ENCODE measurements at regions not wholly inside any gene's neighbourhood (a gene's known extent, or its start where the extent isn't known, plus 50 kb on each side); places are given as distances from the start of the nearest gene placed in this dataset.

DNA sequence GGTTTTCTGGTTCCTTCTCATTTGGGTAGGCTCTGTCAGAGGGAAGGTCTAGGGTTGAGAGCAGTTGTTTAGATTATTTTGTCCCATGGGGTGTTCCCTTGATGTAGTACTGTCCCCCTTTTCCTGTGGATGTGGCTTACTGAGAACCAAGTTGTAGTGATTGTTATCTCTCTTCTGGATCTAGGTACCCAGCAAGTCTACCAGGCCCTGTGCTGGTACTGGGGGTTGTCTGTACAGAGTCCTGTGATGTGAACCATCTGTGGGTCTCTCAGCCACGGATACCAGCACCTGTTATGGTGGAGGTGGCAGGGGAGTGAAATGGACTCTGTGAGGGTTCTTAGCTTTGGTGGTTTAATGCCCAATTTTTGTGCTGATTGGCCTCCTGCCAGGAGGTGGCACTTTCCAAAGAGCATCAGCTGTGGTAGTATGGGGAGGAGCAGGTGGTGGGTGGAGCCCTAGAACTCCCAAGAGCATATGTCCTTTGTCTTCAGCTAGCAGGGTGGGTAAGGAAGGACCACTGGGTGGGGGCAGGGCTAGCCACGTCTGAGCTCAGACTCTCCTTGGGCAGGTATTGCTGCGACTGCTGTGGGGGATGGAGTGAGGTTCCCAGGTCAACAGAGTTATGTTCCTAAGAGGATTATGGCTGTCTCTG is 179.3 kb upstream of the BTG1 start (continued):
- TF ChIP-seq, protein P1, sequence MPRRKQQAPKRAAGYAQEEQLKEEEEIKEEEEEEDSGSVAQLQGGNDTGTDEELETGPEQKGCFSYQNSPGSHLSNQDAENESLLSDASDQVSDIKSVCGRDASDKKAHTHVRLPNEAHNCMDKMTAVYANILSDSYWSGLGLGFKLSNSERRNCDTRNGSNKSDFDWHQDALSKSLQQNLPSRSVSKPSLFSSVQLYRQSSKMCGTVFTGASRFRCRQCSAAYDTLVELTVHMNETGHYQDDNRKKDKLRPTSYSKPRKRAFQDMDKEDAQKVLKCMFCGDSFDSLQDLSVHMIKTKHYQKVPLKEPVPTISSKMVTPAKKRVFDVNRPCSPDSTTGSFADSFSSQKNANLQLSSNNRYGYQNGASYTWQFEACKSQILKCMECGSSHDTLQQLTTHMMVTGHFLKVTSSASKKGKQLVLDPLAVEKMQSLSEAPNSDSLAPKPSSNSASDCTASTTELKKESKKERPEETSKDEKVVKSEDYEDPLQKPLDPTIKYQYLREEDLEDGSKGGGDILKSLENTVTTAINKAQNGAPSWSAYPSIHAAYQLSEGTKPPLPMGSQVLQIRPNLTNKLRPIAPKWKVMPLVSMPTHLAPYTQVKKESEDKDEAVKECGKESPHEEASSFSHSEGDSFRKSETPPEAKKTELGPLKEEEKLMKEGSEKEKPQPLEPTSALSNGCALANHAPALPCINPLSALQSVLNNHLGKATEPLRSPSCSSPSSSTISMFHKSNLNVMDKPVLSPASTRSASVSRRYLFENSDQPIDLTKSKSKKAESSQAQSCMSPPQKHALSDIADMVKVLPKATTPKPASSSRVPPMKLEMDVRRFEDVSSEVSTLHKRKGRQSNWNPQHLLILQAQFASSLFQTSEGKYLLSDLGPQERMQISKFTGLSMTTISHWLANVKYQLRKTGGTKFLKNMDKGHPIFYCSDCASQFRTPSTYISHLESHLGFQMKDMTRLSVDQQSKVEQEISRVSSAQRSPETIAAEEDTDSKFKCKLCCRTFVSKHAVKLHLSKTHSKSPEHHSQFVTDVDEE (CRISPR knock-in tag; IDR thresholded peaks at IDR 0.05), result no peak
- TF ChIP-seq OSR1 (CRISPR knock-in tag; IDR thresholded peaks at IDR 0.05) (no peak), RARB (CRISPR knock-in tag; IDR thresholded peaks at IDR 0.05) (no peak), TOX (CRISPR knock-in tag; IDR thresholded peaks at IDR 0.05; ENCODE audit: borderline replicate concordance) (no peak), BACH2 (CRISPR knock-in tag; IDR thresholded peaks at IDR 0.05; ENCODE audit: borderline replicate concordance) (no peak), TCF4 (CRISPR knock-in tag; IDR thresholded peaks at IDR 0.05; ENCODE audit: borderline replicate concordance) (no peak), ESRRG (CRISPR knock-in tag; IDR thresholded peaks at IDR 0.05) (no peak)

DNA sequence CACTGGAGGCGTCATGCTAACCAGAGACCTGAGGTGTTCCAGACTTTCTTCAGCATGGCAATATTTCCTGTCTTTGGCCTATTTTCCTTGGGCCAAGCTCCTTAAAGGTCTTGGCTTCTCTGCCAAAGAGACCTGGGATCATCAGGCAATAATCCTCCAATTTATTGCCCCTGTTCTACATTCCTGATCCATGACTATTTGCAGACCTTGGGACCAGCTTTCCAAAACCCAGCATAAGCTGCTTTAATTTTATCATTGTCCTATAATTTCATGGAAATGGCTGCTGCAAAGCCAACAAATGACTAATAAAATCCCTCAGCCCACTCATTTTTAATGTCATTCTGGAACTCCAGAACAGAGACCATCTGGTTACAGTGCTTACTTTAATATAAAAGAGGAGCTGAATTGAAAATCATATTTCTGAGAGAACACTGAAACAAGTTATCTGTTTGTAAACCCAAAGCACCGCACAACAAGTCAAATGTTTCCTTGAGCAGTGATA is 166.9 kb upstream of the BTG1 start:
- no peak for ATAC-seq
- TF ChIP-seq, protein P2, sequence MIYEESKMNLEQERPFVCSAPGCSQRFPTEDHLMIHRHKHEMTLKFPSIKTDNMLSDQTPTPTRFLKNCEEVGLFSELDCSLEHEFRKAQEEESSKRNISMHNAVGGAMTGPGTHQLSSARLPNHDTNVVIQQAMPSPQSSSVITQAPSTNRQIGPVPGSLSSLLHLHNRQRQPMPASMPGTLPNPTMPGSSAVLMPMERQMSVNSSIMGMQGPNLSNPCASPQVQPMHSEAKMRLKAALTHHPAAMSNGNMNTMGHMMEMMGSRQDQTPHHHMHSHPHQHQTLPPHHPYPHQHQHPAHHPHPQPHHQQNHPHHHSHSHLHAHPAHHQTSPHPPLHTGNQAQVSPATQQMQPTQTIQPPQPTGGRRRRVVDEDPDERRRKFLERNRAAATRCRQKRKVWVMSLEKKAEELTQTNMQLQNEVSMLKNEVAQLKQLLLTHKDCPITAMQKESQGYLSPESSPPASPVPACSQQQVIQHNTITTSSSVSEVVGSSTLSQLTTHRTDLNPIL (CRISPR knock-in tag; IDR thresholded peaks at IDR 0.05; ENCODE audit: low read depth), result no peak
- TF ChIP-seq GLIS3 (CRISPR knock-in tag; IDR thresholded peaks at IDR 0.05), result no peak
- no peak for TF ChIP-seq ZFP30 (CRISPR knock-in tag; IDR thresholded peaks at IDR 0.05)

DNA sequence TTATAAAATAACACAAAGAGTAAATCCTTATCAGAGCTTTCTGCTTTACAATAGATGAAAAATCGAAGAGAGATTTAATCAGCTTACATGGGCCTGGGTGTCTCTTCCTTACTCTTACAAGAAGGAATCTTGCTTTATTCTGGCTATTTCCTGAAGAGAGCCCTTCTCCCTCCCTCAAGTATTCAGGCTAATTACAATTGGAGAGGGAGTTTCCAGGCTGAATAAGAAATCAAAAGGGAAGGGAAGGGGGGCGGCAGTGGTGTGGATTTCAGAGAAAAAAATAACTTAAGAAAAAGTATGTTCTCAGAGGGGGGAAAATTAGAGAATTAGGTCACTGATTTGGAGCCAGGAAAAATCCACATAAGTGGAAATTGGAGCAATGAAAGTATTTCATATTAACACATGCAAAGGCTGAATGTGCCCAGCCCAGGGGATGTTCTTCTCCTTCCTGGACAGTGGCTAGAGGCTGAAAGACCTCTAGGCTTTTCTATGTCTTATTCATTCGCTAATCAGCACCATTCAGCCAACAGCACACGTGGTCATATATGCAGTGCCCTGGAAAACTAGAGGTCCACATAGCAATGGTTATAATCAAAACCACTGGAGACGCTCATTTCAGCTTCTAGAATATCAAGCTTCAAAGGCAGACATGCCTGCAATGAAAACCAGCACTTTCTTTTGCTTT is 158.9 kb upstream of the BTG1 start:
- TF ChIP-seq PPARA (CRISPR knock-in tag; IDR thresholded peaks at IDR 0.05; ENCODE audit: borderline replicate concordance) (no peak), ZNF70 (CRISPR knock-in tag; IDR thresholded peaks at IDR 0.05) (no peak), OSR1 (CRISPR knock-in tag; IDR thresholded peaks at IDR 0.05) (no peak), RARB (CRISPR knock-in tag; IDR thresholded peaks at IDR 0.05) (no peak), ARNTL (CRISPR knock-in tag; IDR thresholded peaks at IDR 0.05; ENCODE audit: borderline replicate concordance, low read depth) (no peak), TOX (CRISPR knock-in tag; IDR thresholded peaks at IDR 0.05; ENCODE audit: borderline replicate concordance) (no peak), ESRRG (CRISPR knock-in tag; IDR thresholded peaks at IDR 0.05) (no peak), GLIS3 (CRISPR knock-in tag; IDR thresholded peaks at IDR 0.05) (no peak), BACH2 (CRISPR knock-in tag; IDR thresholded peaks at IDR 0.05; ENCODE audit: borderline replicate concordance) (no peak), CSDC2 (CRISPR knock-in tag; IDR thresholded peaks at IDR 0.05) (no peak), TCF4 (CRISPR knock-in tag; IDR thresholded peaks at IDR 0.05; ENCODE audit: borderline replicate concordance) (no peak), ZFP3 (CRISPR knock-in tag; IDR thresholded peaks at IDR 0.05) (no peak), ZNF565 (CRISPR knock-in tag; conservative IDR thresholded peaks at IDR 0.05; ENCODE audit: low read depth) (no peak), ISL1 (CRISPR knock-in tag; IDR thresholded peaks at IDR 0.05) (no peak), ZFP30 (CRISPR knock-in tag; IDR thresholded peaks at IDR 0.05) (no peak)
- TF ChIP-seq, protein P2 (CRISPR knock-in tag; IDR thresholded peaks at IDR 0.05; ENCODE audit: low read depth), result no peak
- TF ChIP-seq, protein P3, sequence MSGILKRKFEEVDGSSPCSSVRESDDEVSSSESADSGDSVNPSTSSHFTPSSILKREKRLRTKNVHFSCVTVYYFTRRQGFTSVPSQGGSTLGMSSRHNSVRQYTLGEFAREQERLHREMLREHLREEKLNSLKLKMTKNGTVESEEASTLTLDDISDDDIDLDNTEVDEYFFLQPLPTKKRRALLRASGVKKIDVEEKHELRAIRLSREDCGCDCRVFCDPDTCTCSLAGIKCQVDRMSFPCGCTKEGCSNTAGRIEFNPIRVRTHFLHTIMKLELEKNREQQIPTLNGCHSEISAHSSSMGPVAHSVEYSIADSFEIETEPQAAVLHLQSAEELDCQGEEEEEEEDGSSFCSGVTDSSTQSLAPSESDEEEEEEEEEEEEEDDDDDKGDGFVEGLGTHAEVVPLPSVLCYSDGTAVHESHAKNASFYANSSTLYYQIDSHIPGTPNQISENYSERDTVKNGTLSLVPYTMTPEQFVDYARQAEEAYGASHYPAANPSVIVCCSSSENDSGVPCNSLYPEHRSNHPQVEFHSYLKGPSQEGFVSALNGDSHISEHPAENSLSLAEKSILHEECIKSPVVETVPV (CRISPR knock-in tag; IDR thresholded peaks at IDR 0.05), result no peak
- TF ChIP-seq, protein P4, sequence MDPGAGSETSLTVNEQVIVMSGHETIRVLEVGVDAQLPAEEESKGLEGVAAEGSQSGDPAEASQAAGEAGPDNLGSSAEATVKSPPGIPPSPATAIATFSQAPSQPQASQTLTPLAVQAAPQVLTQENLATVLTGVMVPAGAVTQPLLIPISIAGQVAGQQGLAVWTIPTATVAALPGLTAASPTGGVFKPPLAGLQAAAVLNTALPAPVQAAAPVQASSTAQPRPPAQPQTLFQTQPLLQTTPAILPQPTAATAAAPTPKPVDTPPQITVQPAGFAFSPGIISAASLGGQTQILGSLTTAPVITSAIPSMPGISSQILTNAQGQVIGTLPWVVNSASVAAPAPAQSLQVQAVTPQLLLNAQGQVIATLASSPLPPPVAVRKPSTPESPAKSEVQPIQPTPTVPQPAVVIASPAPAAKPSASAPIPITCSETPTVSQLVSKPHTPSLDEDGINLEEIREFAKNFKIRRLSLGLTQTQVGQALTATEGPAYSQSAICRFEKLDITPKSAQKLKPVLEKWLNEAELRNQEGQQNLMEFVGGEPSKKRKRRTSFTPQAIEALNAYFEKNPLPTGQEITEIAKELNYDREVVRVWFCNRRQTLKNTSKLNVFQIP (CRISPR knock-in tag; IDR thresholded peaks at IDR 0.05; ENCODE audit: borderline replicate concordance, low read depth), result no peak
- ATAC-seq, result no peak

Measured in SK-N-SH treated with all-trans-retinoic acid at 6 μM for 48 hours (cell line).